ENCODE measurements at regions not wholly inside any gene's neighbourhood (a gene's known extent, or its start where the extent isn't known, plus 50 kb on each side); places are given as distances from the start of the nearest gene placed in this dataset.
A peak's percentile ranks its signal among the peaks of the same experiment; 100 is the strongest.

DNA sequence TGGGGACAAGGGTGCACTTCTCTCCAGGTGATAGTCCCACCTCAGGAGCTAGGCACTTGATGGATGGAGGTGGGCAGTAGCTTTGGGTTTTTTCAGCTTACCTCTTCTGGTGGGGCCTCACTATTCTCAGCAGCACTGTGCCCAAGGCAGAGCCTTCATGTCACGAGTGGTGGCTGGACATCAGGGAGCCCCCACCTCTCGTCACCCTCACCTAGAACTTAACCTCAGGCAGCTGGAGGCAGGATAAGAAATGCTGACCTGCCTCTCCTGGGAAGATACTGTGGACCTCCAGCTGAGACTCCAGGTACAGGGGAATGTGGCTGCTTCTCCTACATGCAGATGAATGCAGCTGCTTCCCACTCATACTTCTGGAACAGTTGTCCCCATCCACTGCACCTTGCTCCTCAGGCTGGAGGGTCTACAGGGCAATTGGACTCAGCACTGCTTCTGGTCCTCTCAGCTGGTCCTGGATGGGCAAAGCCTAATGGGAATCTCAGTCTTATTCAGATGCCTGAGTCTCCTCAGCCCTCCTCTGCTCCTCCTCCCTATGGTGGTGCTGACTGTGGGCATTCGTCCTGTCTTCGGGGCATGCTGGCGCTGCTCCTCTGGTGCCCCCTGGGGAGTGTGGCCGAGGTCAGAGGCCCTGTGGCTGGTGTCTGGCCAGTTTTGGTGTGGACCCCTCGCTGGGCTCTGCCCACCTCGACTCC lies 129.9 kb downstream of the KLF13 start:
- no peak for DNase-seq (ENCODE audit: low read depth)

DNA sequence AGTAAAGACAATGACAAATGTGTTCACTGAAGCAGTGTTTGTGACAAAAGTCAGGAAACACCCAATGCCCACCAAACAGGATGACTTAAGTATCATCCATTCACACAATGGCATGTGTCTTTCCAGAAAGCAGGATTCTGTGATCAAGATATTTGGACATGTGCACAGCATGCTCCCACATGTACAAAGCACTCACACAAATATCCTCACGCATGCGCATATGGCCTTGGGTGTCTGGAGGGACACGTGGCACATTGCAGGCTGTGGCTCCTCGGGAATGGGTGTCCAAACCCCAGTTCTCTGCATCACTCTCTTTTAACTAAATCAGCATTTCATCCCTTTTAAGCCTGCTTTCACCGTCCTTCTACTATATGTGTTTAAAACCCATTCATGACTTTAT lies 130.5 kb downstream of the KLF13 start:
- DNase-seq (ENCODE audit: low read depth) = peak; percentile 69

DNA sequence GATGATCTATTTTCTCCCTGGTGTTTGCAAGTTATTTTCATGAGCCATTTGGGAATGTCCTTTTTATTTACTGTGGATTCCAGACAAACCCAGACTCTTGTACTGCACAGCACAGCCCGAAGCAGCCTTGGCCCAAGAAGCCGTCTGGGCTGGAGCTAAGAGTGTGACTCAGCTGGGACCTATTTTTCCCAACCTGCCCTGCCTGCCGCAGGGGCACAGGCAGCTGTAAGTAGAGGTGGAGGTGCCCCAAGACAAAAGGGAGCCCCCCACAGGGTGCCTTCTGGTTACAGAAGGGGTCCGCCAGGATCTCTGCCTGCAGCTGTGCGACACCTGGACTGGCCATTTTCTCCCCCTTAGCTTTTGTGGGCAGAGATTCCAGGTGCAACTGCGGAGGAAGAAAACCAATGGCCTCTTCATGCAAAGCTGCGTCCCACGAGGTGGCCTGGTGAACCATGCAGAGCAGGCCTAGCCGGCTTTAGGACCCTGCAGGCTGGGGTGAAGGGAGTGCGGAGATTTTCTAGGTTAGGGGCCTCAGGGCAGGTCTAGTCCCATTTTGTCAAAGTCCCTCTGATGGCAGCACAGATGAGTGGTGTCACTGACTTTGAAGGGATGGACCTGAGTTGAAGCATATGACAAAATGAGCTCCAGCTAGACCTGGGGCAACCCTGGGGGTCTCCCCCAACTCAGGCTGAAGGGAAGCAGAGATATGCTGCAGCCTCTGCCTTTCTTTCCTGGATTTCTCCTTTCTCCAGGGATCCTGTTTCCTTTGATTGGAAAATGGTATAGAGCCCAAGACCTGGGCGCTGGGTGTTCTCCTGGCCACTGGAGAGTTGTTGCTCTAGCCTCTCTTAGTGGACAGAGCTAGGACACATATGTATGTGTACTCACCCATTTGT lies 131.2 kb downstream of the KLF13 start:
- peak; percentile 73 for DNase-seq (ENCODE audit: low read depth)

DNA sequence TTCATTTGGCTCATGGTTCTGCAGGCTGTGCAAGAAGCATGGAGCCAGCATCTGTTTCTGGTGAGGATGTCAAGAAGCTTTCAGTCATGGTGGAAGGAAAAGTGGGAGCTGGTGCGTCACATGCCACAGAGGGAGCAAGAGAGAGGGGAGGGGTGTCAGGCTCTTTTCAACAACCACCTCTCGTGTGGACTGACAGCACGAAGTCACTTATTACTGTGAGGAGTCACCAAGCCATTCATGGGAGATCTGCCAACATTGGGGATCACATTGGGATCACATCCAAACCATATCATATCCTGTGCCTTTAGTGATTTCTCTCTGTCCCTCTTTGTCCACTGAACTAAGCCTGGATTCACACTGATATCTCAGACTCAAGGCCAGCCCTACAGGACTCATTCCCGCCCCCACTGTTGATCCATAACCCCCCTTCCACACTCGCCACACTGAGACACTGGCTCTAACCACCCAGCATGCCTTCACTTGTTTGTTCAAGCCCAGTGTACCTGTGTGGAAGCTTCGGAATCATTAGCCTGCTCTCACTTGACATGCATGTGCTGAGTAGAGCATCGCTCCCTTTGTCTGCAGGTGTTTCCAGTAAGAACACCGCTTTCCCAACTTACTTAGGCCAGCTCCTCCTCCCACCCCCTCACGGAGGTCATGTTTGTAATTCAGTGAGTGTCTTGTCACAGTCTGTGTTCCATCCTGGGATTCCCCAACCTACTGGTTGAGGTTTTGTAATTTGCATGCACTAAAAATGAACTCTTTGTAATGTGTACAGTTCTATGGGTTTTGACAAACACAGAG lies 132.2 kb downstream of the KLF13 start:
- no peak for DNase-seq (ENCODE audit: low read depth)

DNA sequence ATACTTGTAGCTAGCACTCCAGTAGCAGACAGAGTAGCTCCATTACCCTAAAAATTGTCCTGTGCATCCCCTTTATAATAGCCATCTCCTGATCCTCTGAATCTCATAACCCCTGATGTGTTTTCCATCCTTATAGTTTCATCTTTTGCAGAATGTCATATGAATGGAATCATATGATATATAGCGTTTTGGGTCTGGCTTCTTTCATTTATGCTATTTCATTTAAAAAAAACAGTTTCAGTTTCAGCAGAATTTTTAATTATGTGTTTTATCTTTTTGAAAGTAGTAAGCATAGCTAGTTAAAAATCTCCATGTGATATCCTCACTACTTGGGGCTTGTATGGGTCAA lies 132.7 kb downstream of the KLF13 start:
- no peak for DNase-seq (ENCODE audit: low read depth)

DNA sequence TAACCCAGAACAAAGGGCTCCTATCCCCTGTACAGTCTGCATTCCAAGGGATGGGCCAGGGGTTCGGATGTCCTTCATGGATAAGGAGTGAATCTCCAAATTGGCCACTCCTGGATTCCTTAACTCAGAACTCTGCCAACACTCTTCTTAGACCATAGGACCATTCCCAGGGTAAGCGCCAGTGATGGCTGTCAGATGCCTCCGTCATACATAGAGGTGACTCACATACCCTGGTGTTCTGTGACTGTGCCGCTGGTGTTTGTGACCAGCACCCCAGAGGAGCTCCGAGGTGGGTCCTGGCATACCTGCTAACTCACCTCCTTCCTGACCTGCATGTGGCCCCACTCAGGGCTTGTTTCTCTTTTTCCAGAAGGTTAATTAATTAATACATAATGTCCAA lies 134.7 kb downstream of the KLF13 start:
- no peak for DNase-seq (ENCODE audit: low read depth)

DNA sequence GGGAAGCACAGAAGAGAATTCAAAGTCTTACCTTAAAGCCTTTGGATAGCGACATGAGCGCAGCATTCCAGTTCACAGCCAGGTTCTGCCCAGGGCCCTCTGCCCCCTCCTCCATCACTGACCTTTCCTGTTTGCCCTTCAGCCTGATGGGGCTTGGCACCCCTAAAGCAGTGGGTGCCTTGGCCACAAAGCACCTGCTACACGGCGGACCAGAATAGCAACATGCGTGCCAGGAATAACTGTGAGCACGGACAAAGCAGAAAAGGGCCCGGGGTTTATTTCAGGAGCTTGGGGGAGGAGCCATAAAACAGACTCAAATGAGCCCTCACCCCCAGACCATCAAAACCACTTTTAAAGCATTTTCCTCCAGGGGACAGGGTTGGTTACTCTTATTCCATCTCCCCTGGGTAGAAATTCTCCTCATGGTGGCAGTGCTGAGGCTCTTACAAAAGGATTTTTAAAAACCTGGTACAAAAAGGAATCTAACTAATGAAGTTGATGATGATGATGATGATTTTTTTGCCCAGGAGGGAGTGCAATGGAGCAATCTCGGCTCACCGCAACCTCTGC lies 135.4 kb downstream of the KLF13 start:
- DNase-seq (ENCODE audit: low read depth) = no peak

DNA sequence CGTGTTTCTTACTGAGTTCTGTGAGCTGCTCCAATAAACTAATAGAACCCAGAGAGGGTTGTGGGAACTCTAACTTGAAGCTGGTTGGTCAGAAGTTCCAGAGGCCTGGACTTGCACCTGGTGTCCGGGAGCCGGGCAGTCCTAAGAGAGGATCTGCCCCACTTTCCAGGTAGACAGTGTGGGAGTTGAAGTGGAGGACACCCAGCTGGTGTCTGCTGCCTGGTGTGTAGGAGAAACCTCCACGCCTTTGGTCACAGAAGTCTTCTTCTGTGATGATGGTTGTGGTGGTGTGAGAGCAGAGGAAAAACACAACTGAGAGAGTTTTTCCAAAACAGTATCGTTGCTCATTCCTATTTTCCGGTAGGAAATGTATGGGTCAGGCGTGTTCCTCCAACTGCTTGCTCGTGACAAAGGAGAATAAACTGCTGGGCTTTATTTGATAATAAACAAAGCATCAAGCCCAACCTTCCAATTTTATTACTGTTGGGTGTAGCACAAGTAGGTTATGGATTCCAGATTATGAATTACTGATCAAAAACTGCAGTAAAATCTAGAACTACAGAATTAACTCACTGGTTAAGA lies 137.0 kb downstream of the KLF13 start:
- no peak for DNase-seq (ENCODE audit: low read depth)

DNA sequence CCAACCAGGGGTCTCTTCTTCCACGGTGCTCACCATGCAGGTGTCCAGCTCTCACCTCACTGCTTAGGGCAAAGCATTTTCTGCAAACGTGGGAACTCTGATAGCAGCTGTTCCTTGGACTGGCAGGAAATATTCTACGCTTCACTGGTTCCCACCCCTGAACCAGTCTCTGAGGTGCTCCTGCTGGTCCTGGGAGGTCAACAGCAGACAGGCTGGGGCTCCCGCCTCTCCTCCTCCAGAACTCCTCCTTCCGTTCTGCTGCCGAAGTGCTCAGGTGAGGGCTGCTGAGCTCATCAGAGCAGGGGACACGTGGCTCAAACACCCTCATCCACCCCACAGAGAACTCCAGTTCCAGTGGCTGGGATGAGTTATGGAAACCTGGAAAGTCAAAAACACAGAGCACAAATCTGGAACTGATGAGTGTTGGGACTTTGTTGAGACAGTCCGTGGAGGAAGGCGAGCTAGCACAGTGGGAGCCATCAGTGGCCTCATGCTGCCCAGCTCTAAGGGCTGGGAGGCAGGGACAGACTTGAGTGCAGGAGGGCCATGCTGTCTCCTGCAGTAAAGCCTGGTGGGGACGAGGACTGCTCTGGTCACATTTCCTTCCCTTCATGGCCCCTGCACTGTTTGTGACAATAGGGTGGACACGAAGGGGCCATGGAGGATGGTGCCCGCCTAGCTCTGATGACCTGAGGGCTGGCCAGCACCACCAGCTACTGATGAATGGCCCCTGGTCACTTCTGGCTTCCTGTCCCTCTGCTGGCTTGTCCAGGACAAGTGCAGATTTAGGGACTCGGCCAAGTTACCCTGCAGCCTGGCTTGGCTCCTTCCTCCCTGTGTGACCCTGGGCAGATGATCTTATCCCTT lies 137.8 kb downstream of the KLF13 start:
- no peak for DNase-seq (ENCODE audit: low read depth)

DNA sequence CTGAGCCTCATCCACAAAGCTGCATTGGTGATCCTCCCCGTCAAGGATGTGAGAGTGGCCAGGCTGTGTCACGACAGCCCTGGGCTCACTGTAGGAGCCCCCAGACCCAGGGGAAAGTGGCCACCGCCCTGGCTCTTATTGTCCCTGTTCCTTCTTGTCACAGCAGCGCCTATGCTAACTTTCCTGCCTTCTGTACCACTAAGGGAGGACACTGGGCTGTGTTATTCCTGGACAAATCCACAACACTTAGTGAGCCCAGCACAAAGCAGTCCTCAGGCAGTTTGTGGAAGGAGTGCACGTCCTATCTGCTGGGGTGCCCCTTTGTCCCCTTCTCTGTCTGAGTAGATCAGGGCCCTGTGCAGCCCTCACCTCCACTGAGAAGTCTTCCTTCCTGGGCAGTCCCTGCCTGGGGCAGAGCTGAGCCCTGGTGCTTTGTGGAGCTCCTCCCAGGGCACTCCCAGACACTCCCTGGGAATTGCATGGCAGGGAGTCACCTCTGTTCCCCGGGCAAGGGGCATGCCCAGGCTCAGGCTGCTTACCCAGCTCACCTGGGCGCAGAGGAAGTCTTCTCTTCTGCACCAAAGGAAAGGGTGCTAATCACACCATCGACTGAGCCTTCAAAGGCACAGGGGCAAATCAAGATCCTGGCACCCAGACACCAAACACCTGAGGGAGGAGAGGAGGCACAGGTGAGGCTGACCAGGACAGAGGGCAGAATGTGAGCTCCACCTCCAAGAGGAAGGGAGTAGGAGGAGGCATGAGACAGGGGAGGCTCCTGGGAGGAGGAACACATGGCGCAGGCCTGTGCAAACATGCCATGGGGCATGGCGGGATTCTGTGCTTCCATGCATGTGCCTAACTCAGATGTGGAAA lies 138.7 kb downstream of the KLF13 start:
- DNase-seq (ENCODE audit: low read depth) = no peak

DNA sequence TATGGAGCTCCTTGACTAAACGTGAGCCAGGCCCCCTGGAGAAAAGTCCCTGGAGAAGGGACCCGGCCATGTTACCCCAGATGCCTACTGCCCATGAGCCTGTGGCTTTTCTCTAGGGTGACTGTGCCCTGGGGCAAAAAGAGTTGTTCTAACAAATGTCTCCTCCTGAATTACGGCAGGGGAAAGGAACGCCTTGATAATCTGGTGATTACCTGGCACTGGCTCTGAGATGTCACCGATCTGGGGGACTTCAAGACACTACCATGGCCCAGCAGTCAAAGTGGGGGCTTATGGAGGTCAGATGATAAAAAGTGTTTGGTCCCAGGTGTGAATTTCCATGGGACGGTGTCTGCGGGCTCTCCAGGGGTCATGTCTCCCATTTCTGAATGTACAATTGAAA lies 140.7 kb downstream of the KLF13 start:
- no peak for DNase-seq (ENCODE audit: low read depth)

DNA sequence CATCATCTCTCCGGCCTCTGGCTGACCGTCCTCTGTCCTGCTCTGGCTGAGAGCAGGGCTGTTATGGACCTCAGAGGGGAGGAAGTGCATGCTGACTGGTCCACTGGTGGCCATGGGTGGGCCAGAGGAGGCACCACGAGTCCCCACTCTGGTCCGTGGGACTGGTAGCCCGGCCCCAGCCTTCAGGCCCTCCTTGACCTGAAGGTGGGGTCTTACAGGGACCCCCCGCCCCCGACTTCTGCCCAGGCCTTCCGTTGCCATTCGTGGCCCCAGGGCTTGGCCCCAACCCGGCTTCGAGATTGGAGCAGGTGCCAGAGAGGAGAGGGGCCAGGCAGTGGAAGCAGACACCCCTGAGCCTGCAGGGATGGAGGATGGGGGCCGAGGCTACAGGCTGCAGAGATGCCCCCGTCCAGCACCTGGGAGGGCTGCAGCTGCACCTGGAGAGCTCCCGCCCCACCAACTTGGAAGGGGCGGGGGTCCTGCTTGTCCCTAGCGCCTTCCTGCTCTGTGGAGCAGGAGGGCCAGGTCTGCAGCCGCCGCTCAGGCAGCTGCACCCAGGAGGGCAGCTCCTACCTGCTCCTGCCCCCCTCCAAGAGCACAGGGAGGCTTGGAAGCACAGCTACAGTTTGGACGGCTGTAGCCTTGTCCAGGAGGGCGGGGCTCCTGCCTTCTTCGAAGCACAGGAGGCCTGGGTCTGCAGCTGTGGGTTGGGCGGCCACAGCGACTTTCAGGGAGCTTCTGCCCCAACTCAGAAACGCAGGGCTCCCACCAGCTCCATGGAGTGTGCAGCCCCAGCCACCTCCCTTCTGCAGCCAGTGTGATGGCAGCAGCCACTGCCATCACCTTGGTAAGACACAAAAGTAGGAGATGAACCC lies 142.5 kb downstream of the KLF13 start:
- no peak for DNase-seq (ENCODE audit: low read depth)

DNA sequence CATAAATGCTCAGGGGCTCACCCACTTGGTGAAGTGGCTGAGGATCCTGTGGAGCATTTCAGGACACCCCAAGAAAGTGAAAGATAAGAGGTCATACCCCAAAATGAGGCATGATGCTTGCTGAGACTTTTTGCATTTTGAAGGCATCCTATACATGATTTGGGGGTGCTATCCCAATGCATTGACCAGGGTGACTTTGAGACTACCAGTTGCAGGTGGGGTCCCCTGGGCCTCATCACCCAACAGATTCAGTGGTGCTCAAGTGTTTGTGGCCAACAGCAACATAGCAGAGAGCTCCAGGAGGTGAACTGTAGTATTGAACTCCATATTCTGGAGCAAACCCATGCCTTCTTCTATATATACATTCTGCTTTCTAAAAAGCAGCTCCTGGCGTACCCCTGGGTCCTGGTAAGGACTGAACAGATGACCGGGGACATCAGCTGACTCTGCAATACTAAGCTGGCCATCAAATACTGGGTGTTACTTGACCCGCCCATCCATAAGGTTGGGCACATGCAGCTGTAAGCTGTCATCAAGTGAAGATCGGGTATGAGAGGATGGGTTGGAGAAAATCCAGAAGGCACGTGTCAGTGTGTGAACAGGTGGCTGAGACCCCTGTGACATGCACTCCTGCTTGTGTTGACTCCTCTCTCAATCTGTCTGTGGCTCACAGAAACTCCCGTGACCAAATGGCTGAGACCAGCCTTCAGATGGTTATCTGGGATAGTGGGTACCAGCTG lies 143.3 kb downstream of the KLF13 start:
- DNase-seq (ENCODE audit: low read depth) = no peak

DNA sequence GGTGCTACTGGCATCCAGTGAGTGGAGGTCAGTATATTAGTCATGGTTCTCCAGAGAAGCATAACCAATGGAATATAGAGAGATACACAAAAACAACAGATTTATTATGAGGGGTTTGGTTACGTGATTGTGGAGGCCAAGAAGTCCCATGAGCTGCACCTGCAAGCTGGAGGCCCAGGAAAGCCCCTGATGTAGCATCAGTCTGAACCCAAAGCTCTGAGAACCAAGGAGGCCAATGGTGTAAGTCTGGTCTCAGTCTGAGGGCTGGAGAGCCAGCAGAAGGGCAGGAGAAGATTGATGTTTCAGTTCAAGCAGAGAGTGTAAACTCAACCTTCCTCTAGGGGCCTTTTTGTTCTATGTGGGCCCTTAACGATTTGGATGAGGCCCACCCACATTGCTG lies 144.1 kb downstream of the KLF13 start:
- DNase-seq (ENCODE audit: low read depth) = no peak

DNA sequence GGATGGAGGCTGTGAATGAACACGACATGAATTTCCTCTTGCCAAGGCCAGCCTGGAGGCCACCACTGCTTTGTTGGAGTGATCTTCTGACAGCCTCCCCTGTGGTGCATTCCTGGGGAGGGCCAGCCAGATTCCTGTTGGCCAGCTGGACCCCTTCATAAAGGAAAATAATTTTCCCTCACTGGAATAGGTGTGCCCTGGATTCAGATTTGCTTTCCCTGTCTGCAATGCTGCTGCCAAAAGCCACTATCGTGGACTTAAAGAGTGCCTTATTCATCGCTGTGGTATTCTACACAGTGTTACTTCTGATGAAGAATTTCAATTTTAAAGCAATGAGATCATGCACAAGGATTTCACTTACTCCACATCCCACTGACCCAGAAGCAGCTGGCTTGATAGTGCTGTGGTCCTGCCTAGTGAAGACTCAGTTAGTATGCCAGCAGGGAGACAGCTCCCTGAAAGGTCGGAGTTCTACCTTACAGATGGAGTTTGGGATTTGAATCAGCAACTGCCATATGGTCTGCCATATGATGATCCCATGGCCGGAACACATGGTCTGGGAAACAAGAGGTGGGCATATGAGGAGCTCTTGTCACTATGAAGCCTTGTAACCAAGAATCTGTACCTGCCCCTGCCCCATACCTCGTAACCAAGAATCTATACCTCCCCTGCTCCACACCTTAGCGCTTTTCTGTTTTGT lies 145.2 kb downstream of the KLF13 start:
- peak; percentile 58 for DNase-seq (ENCODE audit: low read depth)

DNA sequence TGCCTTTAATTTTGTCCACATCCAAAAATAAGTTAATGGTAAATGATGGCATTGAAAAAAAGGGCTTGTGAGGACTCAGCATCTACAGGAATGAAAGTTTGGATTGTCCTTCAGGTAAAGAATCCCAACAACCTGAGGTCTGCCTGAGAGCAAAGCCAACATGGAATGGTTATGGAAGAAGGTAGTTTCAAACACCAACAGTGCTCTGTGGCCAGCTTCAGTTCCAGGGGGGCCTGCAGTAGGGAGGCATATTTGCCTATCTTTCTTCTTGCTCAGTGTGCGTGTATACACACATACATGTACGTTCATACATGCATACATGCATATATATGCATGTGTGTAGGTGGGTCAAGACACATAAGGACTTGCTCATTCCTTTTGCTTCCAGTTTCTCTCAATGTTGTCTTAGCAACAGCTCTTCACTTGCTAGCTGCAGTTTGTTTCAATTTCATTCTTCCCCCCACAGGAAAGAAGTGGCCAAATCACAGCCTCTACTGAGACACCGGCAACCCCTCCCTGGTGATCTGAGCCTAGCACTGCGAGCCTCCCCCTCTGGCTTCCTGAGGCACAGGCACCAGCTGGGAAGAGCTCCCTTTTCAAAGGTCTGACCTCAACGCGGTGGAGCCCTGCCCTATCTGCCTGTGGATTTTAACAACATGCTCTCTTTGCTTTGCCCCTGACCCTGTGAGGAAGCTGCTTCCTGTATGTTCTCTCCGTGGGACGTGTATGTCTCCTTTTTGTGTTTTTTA lies 146.2 kb downstream of the KLF13 start:
- DNase-seq (ENCODE audit: low read depth) = no peak

Measured in GM04504 (cell line).